Spleen (tissue), 11 donors: ENCODE measurements at regions not wholly inside any gene's neighbourhood (a gene's known extent, or its start where the extent isn't known, plus 50 kb on each side); places are given as distances from the start of the nearest gene placed in this dataset.
"Not testable (repeated sequence)": the region's sequence is repeated elsewhere in the genome, so short reads cannot be mapped to it uniquely, and the experiment has no call there.

Source experiments
- DNase-seq: peaks from one replicate; pipeline ENCODE4 v3.0.0-alpha.2; 2020
- H3K27ac ChIP-seq, 8 donors: fragments of 200-600 bp; sonication (generic) in 7 of 8; 1 replicate in 4 of 8; 2 replicates in 4 of 8; pipeline versions ENCODE4 v1.5.0 to v1.8.0; 2016 to 2021; ENCODE audit warnings: inconsistent platforms in 4 of 8, mild to moderate bottlenecking in 4 of 8, moderate library complexity in 1 of 8
- H3K27me3 ChIP-seq, 7 donors: fragments of 200-600 bp; sonication (generic) in 6 of 7; replicated peaks in 1 of 7; 1 replicate in 4 of 7; 2 replicates in 3 of 7; pipeline versions ENCODE4 v1.5.0 to v1.8.0; 2016 to 2021; ENCODE audit warnings: inconsistent platforms in 3 of 7, mild to moderate bottlenecking in 1 of 7
- H3K36me3 ChIP-seq, 6 donors: fragments of 200-600 bp; sonication (generic) in 5 of 6; 1 replicate in 4 of 6; 2 replicates in 2 of 6; pipeline versions ENCODE4 v1.5.0 to v1.8.0; 2016 to 2021; ENCODE audit warnings: inconsistent platforms in 2 of 6
- H3K4me1 ChIP-seq, 6 donors: fragments of 200-600 bp; sonication (generic) in 5 of 6; 1 replicate in 3 of 6; 2 replicates in 3 of 6; pipeline versions ENCODE4 v1.5.0 to v1.8.0; 2016 to 2021; ENCODE audit warnings: inconsistent platforms in 3 of 6
- H3K4me3 ChIP-seq, 8 donors: fragments of 200-600 bp; sonication (generic) in 7 of 8; 1 replicate in 4 of 8; 2 replicates in 4 of 8; pipeline versions ENCODE4 v1.5.0 to v1.8.0; 2016 to 2021; ENCODE audit warnings: inconsistent platforms in 4 of 8, mild to moderate bottlenecking in 4 of 8, moderate library complexity in 2 of 8
- H3K9me3 ChIP-seq, 8 donors: fragments of 200-600 bp; sonication (generic) in 7 of 8; 1 replicate in 4 of 8; 2 replicates in 4 of 8; pipeline versions ENCODE4 v1.5.0 to v1.8.0; 2016 to 2021; ENCODE audit warnings: inconsistent platforms in 4 of 8
- POLR2A ChIP-seq, 3 donors: fragments of 450-650 bp; IDR thresholded peaks; one replicate each; pipeline ENCODE4 v1.5.1; 2017; ENCODE audit warnings: antibody characterized with exemption in 3 of 3, mild to moderate bottlenecking in 1 of 3
- POLR2AphosphoS5 ChIP-seq, 3 donors: sonication (generic); formaldehyde crosslinking; IDR thresholded peaks; one replicate each; pipeline ENCODE4 v1.5.1; 2017; ENCODE audit warnings: antibody characterized with exemption in 3 of 3
- WGBS, 5 donors: extraction: QIAGEN DNeasy Blood & Tissue Kit in 3 of 5; methylation state at CpG; one replicate each; pipeline versions ENCODE4 v1.1.5 to v1.1.7; 2013 to 2018; 5-methylcytosine and 5-hydroxymethylcytosine counted together
- intact Hi-C: fragments of 100-400 bp; cut with DNase I; formaldehyde crosslinking; loops from one replicate; pipeline ENCODE4 v1.15.0; 2023; ENCODE audit warnings: low total_unique reads
- TF ChIP-seq, protein P1 (sequence below), 11 experiments: fragments of 200-600 bp in 7 of 11; fragments of 450-650 bp in 4 of 11; sonication (generic) in 4 of 11; IDR thresholded peaks in 8 of 11; conservative IDR thresholded peaks in 3 of 11; 1 replicate in 7 of 11; 2 replicates in 4 of 11; pipeline versions ENCODE4 v1.4.0 to v1.8.0; 2016 to 2021; ENCODE audit warnings: antibody characterized with exemption in 11 of 11, inconsistent platforms in 4 of 11, mild to moderate bottlenecking in 1 of 11
- donor health status: healthy with polysubstance abuse.
- donor health status: DM: no; HTN: no; CAD: no; lungs with moderate emphysema.
- donor health status: DM: no; HTN: no; CAD: no.
- donor health status: Bipolar disorder and iron deficiency.
- donor health status: healthy.
- donor health status: DM: no; HTN: no; CAD: no.
- donor health status: DM: yes; HTN: yes; CAD: no.

DNA sequence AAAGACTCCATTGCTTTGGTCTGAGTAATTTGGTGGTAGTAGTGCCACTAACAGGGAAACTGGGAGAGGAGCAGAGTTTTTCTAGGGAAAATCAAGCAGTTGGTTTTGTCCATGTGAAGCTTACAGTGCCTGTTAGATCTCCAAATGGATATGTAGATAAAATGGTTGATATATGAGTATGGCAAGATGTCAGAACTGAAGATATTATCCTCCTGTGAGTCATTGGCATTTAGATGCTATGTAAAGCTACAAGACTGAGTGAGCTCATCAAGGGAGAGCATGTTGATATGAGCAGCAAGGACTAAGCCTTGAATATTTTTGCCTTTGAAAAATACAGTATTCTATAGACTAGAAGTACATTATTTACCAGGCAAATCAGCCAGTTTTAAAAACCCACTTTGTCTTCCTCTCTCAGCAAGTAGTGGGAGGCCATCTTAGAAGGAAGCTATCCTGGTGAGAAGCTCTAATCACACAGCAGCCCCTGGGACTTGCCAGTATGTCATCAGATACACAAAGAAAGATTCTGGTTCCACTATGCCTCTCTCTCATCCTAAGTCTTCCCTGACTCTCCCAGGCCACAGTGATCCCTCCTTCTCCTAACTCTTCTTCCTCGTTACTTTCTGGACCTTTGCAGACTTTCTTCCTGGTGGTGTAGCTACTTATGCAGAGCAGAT is 77.4 kb upstream of the ANKRD28 start:
- H3K9me3 ChIP-seq: no peaks in the 10 kb centered on the region
- intact Hi-C loops: no loop called here
- H3K27ac ChIP-seq: no peak overlapping the region
- H3K4me3 ChIP-seq: no peak overlapping the region
- 70 to 87% (median 86%) methylated on average over 1 of the region's 1 CpG for WGBS, 5 donors
- H3K27me3 ChIP-seq: no peaks in the 10 kb centered on the region
- DNase-seq: no peak
- no peak for TF ChIP-seq POLR2AphosphoS5 (IDR thresholded peaks at IDR 0.05)
- no peak for TF ChIP-seq POLR2A (IDR thresholded peaks at IDR 0.05)
- TF ChIP-seq, protein P1, sequence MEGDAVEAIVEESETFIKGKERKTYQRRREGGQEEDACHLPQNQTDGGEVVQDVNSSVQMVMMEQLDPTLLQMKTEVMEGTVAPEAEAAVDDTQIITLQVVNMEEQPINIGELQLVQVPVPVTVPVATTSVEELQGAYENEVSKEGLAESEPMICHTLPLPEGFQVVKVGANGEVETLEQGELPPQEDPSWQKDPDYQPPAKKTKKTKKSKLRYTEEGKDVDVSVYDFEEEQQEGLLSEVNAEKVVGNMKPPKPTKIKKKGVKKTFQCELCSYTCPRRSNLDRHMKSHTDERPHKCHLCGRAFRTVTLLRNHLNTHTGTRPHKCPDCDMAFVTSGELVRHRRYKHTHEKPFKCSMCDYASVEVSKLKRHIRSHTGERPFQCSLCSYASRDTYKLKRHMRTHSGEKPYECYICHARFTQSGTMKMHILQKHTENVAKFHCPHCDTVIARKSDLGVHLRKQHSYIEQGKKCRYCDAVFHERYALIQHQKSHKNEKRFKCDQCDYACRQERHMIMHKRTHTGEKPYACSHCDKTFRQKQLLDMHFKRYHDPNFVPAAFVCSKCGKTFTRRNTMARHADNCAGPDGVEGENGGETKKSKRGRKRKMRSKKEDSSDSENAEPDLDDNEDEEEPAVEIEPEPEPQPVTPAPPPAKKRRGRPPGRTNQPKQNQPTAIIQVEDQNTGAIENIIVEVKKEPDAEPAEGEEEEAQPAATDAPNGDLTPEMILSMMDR (IDR thresholded peaks at IDR 0.05 in 8 of 11, conservative IDR thresholded peaks at IDR 0.05 in 3 of 11): no peak
- no peaks in the 10 kb centered on the region for H3K36me3 ChIP-seq
- H3K4me1 ChIP-seq: no peaks in the 10 kb centered on the region

DNA sequence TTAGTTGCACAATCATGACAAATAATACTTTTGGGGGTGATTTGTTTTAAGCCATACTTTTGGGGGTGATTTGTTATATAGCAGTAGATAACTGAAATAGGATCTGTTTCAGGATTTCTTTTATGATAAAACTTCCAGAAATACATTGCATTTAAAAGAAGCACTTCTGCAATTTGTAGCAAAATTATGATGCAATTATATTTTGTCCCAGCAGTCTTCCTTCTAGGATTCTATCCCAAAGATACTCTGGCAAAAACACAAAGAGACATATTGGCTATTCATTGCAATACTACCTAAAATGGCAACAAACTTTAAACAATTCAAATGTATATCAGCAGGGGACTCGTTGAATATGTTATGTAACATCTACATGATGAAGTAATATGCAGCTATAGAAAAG is 78.9 kb upstream of the ANKRD28 start:
- no peak for DNase-seq
- Histone ChIP-seq H3K4me3 (no peak overlapping the region), H3K27me3 (no peaks in the 10 kb centered on the region), H3K36me3 (no peaks in the 10 kb centered on the region), H3K9me3 (no peaks in the 10 kb centered on the region), H3K4me1 (no peaks in the 10 kb centered on the region), H3K27ac (no peak overlapping the region)
- intact Hi-C loops: no loop called here
- no peak for TF ChIP-seq POLR2AphosphoS5 (IDR thresholded peaks at IDR 0.05)
- TF ChIP-seq, protein P1 (IDR thresholded peaks at IDR 0.05 in 8 of 11, conservative IDR thresholded peaks at IDR 0.05 in 3 of 11): no peak
- no peak for TF ChIP-seq POLR2A (IDR thresholded peaks at IDR 0.05)
- WGBS, 5 donors: 45 to 95% (median 69%) methylated on average over 1 of the region's 1 CpG

GRCh38 chr3:15877813-15878212 is 80.0 kb upstream of the ANKRD28 start:
- H3K9me3 ChIP-seq: no peaks in the 10 kb centered on the region
- H3K27ac ChIP-seq: no peak overlapping the region
- 97 to 98% (median 97%) methylated on average over 15 to 20 of the region's 20 CpGs for WGBS, 5 donors
- no peaks in the 10 kb centered on the region for H3K27me3 ChIP-seq
- no peak overlapping the region for H3K4me3 ChIP-seq
- no peaks in the 10 kb centered on the region for H3K4me1 ChIP-seq
- intact Hi-C loops: no loop called here
- no peaks in the 10 kb centered on the region for H3K36me3 ChIP-seq
- no peak for DNase-seq
- no peak for TF ChIP-seq POLR2A (IDR thresholded peaks at IDR 0.05)
- TF ChIP-seq, protein P1 (IDR thresholded peaks at IDR 0.05 in 8 of 11, conservative IDR thresholded peaks at IDR 0.05 in 3 of 11): no peak
- no peak for TF ChIP-seq POLR2AphosphoS5 (IDR thresholded peaks at IDR 0.05)

GRCh38 chr3:15879787-15880186 is 82.0 kb upstream of the ANKRD28 start:
- H3K27me3 ChIP-seq, H3K27ac ChIP-seq, intact Hi-C loops, H3K36me3 ChIP-seq, H3K4me3 ChIP-seq, H3K4me1 ChIP-seq, H3K9me3 ChIP-seq, DNase-seq: not testable (repeated sequence)
- 80 to 100% (median 94%) methylated on average over 3 of the region's 3 CpGs for WGBS, 5 donors

- no peaks in the 10 kb centered on the region for H3K36me3 ChIP-seq
- WGBS, 5 donors: 69 to 87% (median 73%) methylated on average over 2 of the region's 2 CpGs
- H3K4me3 ChIP-seq: no peak overlapping the region
- H3K4me1 ChIP-seq: no peaks in the 10 kb centered on the region
- no peak overlapping the region for H3K27ac ChIP-seq
- no peaks in the 10 kb centered on the region for H3K27me3 ChIP-seq
- intact Hi-C loops: no loop called here
- peaks cover 0 to 15% (median 2%) of the 10 kb centered on the region in 8 donors for H3K9me3 ChIP-seq
- no peak for DNase-seq
- TF ChIP-seq, protein P1 (IDR thresholded peaks at IDR 0.05 in 8 of 11, conservative IDR thresholded peaks at IDR 0.05 in 3 of 11): no peak
- TF ChIP-seq POLR2A (IDR thresholded peaks at IDR 0.05) (no peak), POLR2AphosphoS5 (IDR thresholded peaks at IDR 0.05) (no peak)
Measured at GRCh38 chr3:15882577-15882976, 84.8 kb upstream of the ANKRD28 start.
